H9 (cell line): ENCODE measurements at regions not wholly inside any gene's neighbourhood (a gene's known extent, or its start where the extent isn't known, plus 50 kb on each side); places are given as distances from the start of the nearest gene placed in this dataset.

Source experiments
- DNase-seq: peaks from one replicate; pipeline ENCODE4 v3.0.0-alpha.2; 2017
- H2AFZ ChIP-seq: one replicate; pipeline ENCODE4 v1.6.1; 2013; ENCODE audit warnings: mild to moderate bottlenecking, low read length, control low read depth, moderate library complexity
- H2AK5ac ChIP-seq: 2 replicates; pipeline ENCODE4 v1.6.1; 2013; ENCODE audit warnings: low read length, control low read depth, mixed read lengths; ENCODE audit not compliant: insufficient read length
- H2BK120ac ChIP-seq: one replicate; pipeline ENCODE4 v1.6.1; 2013; ENCODE audit warnings: low read depth, mild to moderate bottlenecking, low read length, control low read depth, inconsistent platforms; ENCODE audit not compliant: poor library complexity, severe bottlenecking
- H2BK12ac ChIP-seq: 2 replicates; pipeline ENCODE4 v1.6.1; 2013; ENCODE audit warnings: low read length, control low read depth, mixed read lengths, low read depth; ENCODE audit not compliant: insufficient read length
- H2BK15ac ChIP-seq: 2 replicates; pipeline ENCODE4 v1.6.1; 2013; ENCODE audit warnings: low read depth, low read length, control low read depth
- H2BK20ac ChIP-seq: one replicate; pipeline ENCODE4 v1.6.1; 2013; ENCODE audit warnings: low read depth, mild to moderate bottlenecking, low read length, control low read depth, inconsistent platforms; ENCODE audit not compliant: poor library complexity, severe bottlenecking
- H2BK5ac ChIP-seq: 2 replicates; pipeline ENCODE4 v1.6.1; 2013; ENCODE audit warnings: low read length, control low read depth, mixed read lengths; ENCODE audit not compliant: insufficient read length
- H3K14ac ChIP-seq: 2 replicates; pipeline ENCODE4 v1.6.1; 2013; ENCODE audit warnings: low read length, control low read depth; ENCODE audit not compliant: insufficient read depth
- H3K18ac ChIP-seq: 2 replicates; pipeline ENCODE4 v1.6.1; 2013; ENCODE audit warnings: low read depth, mild to moderate bottlenecking, mixed read lengths, low read length, control low read depth; ENCODE audit not compliant: insufficient read length
- H3K23ac ChIP-seq: 2 replicates; pipeline ENCODE4 v1.6.1; 2013; ENCODE audit warnings: low read length, control low read depth, mixed read lengths, low read depth; ENCODE audit not compliant: insufficient read length
- H3K23me2 ChIP-seq: 2 replicates; pipeline ENCODE4 v1.6.1; 2013; ENCODE audit warnings: low read depth, mild to moderate bottlenecking, mixed read lengths, low read length, control low read depth; ENCODE audit not compliant: insufficient read length, poor library complexity, severe bottlenecking
- H3K27ac ChIP-seq: 2 replicates; pipeline ENCODE4 v1.5.1; 2013; ENCODE audit warnings: low read length, control low read depth, mixed read lengths, low read depth; ENCODE audit not compliant: insufficient read length
- H3K27me3 ChIP-seq: 2 replicates; pipeline ENCODE4 v1.6.1; 2013; ENCODE audit warnings: low read length, control low read depth, inconsistent platforms; ENCODE audit not compliant: insufficient read depth
- H3K4ac ChIP-seq: 2 replicates; pipeline ENCODE4 v1.6.1; 2013; ENCODE audit warnings: low read depth, mild to moderate bottlenecking, control low read depth, inconsistent platforms, low read length, moderate library complexity
- H3K4me1 ChIP-seq: 2 replicates; pipeline ENCODE4 v1.6.1; 2013; ENCODE audit warnings: low read length, control low read depth, inconsistent platforms; ENCODE audit not compliant: insufficient read depth
- H3K4me2 ChIP-seq: 2 replicates; pipeline ENCODE4 v1.6.1; 2013; ENCODE audit warnings: low read length, control low read depth, mixed read lengths; ENCODE audit not compliant: insufficient read length, insufficient read depth
- H3K56ac ChIP-seq: 2 replicates; pipeline ENCODE4 v1.6.1; 2013; ENCODE audit warnings: low read depth, mild to moderate bottlenecking, mixed read lengths, low read length, control low read depth; ENCODE audit not compliant: insufficient read length
- H3K79me1 ChIP-seq: 2 replicates; pipeline ENCODE4 v1.6.1; 2013; ENCODE audit warnings: low read depth, mild to moderate bottlenecking, moderate library complexity, low read length, control low read depth, inconsistent platforms; ENCODE audit not compliant: insufficient read depth, poor library complexity, severe bottlenecking
- H3K79me2 ChIP-seq: 2 replicates; pipeline ENCODE4 v1.6.1; 2013; ENCODE audit warnings: low read length, control low read depth, inconsistent platforms; ENCODE audit not compliant: insufficient read depth
- H3K9ac ChIP-seq: 2 replicates; pipeline ENCODE4 v1.6.1; 2013; ENCODE audit warnings: low read length, control low read depth, mixed read lengths; ENCODE audit not compliant: insufficient read length; ENCODE audit errors: extremely low read depth
- H3K9me3 ChIP-seq: one replicate; pipeline ENCODE4 v1.6.1; 2013; ENCODE audit warnings: low read depth, low read length, inconsistent platforms; ENCODE audit not compliant: control insufficient read depth
- H3T11ph ChIP-seq: one replicate; pipeline ENCODE4 v1.6.1; 2013; ENCODE audit warnings: mild to moderate bottlenecking, low read length, control low read depth, inconsistent platforms
- H4K20me1 ChIP-seq: one replicate; pipeline ENCODE4 v1.6.1; 2013; ENCODE audit not compliant: control insufficient read depth, insufficient read length, insufficient read depth
- H4K5ac ChIP-seq: 2 replicates; pipeline ENCODE4 v1.6.1; 2013; ENCODE audit warnings: low read depth, mild to moderate bottlenecking, mixed read lengths, low read length, control low read depth; ENCODE audit not compliant: insufficient read length
- H4K8ac ChIP-seq: replicated peaks from 2 replicates; pipeline ENCODE4 v1.6.1; 2013; ENCODE audit warnings: low read length, control low read depth, mixed read lengths, low read depth; ENCODE audit not compliant: insufficient read length
- H4K91ac ChIP-seq: 2 replicates; pipeline ENCODE4 v1.6.1; 2013; ENCODE audit warnings: low read depth, mild to moderate bottlenecking, moderate library complexity, mixed read lengths, low read length, control low read depth; ENCODE audit not compliant: insufficient read length
- H3K27ac Mint-ChIP-seq, 3 experiments: 2 replicates in 2 of 3; 3 replicates in 1 of 3; pipeline ENCODE4 v1.8.0; 2020 to 2021; ENCODE audit warnings: mixed read lengths in 3 of 3, mild to moderate bottlenecking in 1 of 3, moderate library complexity in 1 of 3
- H3K27me3 Mint-ChIP-seq: 2 replicates; pipeline ENCODE4 v1.8.0; 2021; ENCODE audit warnings: low read depth, mild to moderate bottlenecking, moderate library complexity, mixed read lengths
- H3K36me3 Mint-ChIP-seq, 3 experiments: 2 replicates in 2 of 3; 3 replicates in 1 of 3; pipeline ENCODE4 v1.8.0; 2020 to 2021; ENCODE audit warnings: low read depth in 3 of 3, mixed read lengths in 3 of 3; ENCODE audit not compliant: insufficient read depth in 1 of 3
- H3K4me1 Mint-ChIP-seq, 2 experiments: 2 replicates each; pipeline ENCODE4 v1.8.0; 2020; ENCODE audit warnings: mixed read lengths in 2 of 2
- H3K4me3 Mint-ChIP-seq, 2 experiments: 2 replicates in 1 of 2; 3 replicates in 1 of 2; pipeline ENCODE4 v1.8.0; 2020 to 2021; ENCODE audit warnings: mild to moderate bottlenecking in 2 of 2, mixed read lengths in 2 of 2, moderate library complexity in 1 of 2
- H3K9me3 Mint-ChIP-seq, 2 experiments: 2 replicates in 1 of 2; 3 replicates in 1 of 2; pipeline ENCODE4 v1.8.0; 2020; ENCODE audit warnings: mild to moderate bottlenecking in 2 of 2, mixed read lengths in 2 of 2, moderate library complexity in 1 of 2
- CTCF ChIP-seq: fragments of 200-600 bp; sonication (generic); conservative IDR thresholded peaks from 3 replicates; pipeline ENCODE4 v1.8.0; 2021; ENCODE audit warnings: antibody characterized with exemption, mild to moderate bottlenecking
- WGBS: extraction: QIAGEN DNeasy Blood & Tissue Kit; methylation state at CpG from one replicate; pipeline ENCODE4 v1.1.7; 2013; ENCODE audit warnings: missing lambda C conversion rate, low lambda C conversion rate, mixed read lengths; ENCODE audit not compliant: insufficient read length; ENCODE audit errors: extremely low coverage; 5-methylcytosine and 5-hydroxymethylcytosine counted together

- H3K9me3 ChIP-seq = no peaks in the 10 kb centered on the region
- H3K4me2 ChIP-seq = no peak overlapping the region
- no peak overlapping the region for H3K27ac ChIP-seq
- H3K79me2 ChIP-seq = no peaks in the 10 kb centered on the region
- no peak overlapping the region for H2AFZ ChIP-seq
- H3K4me1 ChIP-seq = no peaks in the 10 kb centered on the region
- H4K91ac ChIP-seq = no peak overlapping the region
- peaks cover 6 to 25% of the 10 kb centered on the region in 2 experiments for H3K4me1 Mint-ChIP-seq
- no peak overlapping the region for H3K23ac ChIP-seq
- DNase-seq = no peak
- no peak overlapping the region for H3K56ac ChIP-seq
- H3T11ph ChIP-seq = no peak overlapping the region
- no peaks in the 10 kb centered on the region for H4K20me1 ChIP-seq
- WGBS = no CpG with 5 or more reads among the region's 14 CpGs
- no peak overlapping the region for H3K9ac ChIP-seq
- no peaks in the 10 kb centered on the region for H3K79me1 ChIP-seq
- peaks cover 61 to 72% of the 10 kb centered on the region in 2 experiments for H3K9me3 Mint-ChIP-seq
- H3K4ac ChIP-seq = no peak overlapping the region
- H4K8ac ChIP-seq = no peak overlapping the region
- no peak overlapping the region for H3K18ac ChIP-seq
- H4K5ac ChIP-seq = no peak overlapping the region
- no peak overlapping the region for H2BK20ac ChIP-seq
- no peaks in the 10 kb centered on the region for H3K23me2 ChIP-seq
- no peak overlapping the region for H3K4me3 Mint-ChIP-seq
- H3K36me3 Mint-ChIP-seq = peaks cover 0 to 3% (median 2%) of the 10 kb centered on the region in 3 experiments; a peak in 2 of 7 replicates
- peak overlapping the region in 1 of 3 experiments; percentile 67; a peak in 1 of 7 replicates for H3K27ac Mint-ChIP-seq
- H2AK5ac ChIP-seq = no peak overlapping the region
- H2BK5ac ChIP-seq = no peak overlapping the region
- no peak overlapping the region for H3K14ac ChIP-seq
- H3K27me3 Mint-ChIP-seq = peaks cover 5% of the 10 kb centered on the region
- H2BK120ac ChIP-seq = no peak overlapping the region
- TF ChIP-seq CTCF = no peak
- no peak overlapping the region for H2BK12ac ChIP-seq
- H2BK15ac ChIP-seq = no peak overlapping the region
- H3K27me3 ChIP-seq = no peaks in the 10 kb centered on the region
These were observed 128.3 kb downstream of the PJA1 start for GRCh38 chrX:69036674-69037573.
